Thymus (tissue), 11 donors: ENCODE measurements at regions not wholly inside any gene's neighbourhood (a gene's known extent, or its start where the extent isn't known, plus 50 kb on each side); places are given as distances from the start of the nearest gene placed in this dataset.

Experiments
- DNase-seq, 9 donors: peaks; one replicate each; pipeline ENCODE4 v3.0.0-alpha.2; 2013; ENCODE audit warnings: low spot score in 9 of 9, low read depth in 6 of 9, missing footprints in 1 of 9
- H3K27ac ChIP-seq, 2 donors: one replicate each; pipeline ENCODE4 v1.5.1; 2013; ENCODE audit warnings: control low read depth in 1 of 2, low read depth in 1 of 2, low read length in 1 of 2, mild to moderate bottlenecking in 1 of 2, moderate library complexity in 1 of 2
- H3K27me3 ChIP-seq, 2 donors: one replicate each; pipeline ENCODE4 v1.5.1; 2013; ENCODE audit warnings: low read length in 1 of 2; ENCODE audit not compliant: control insufficient read depth in 2 of 2, insufficient read depth in 1 of 2
- H3K36me3 ChIP-seq, 2 donors: one replicate each; pipeline ENCODE4 v1.5.1; 2013; ENCODE audit warnings: low read length in 1 of 2, mild to moderate bottlenecking in 1 of 2, moderate library complexity in 1 of 2; ENCODE audit not compliant: control insufficient read depth in 2 of 2, insufficient read depth in 2 of 2
- H3K4me1 ChIP-seq, 2 donors: one replicate each; pipeline ENCODE4 v1.5.1; 2013; ENCODE audit warnings: low read length in 2 of 2; ENCODE audit not compliant: control insufficient read depth in 2 of 2, insufficient read depth in 2 of 2
- H3K4me3 ChIP-seq, 2 donors: one replicate each; pipeline ENCODE4 v1.5.1; 2013; ENCODE audit warnings: low read length in 2 of 2, control low read depth in 1 of 2, mild to moderate bottlenecking in 1 of 2
- H3K9me3 ChIP-seq, 2 donors: one replicate each; pipeline ENCODE4 v1.5.1; 2013; ENCODE audit warnings: low read length in 1 of 2, mild to moderate bottlenecking in 1 of 2; ENCODE audit not compliant: control insufficient read depth in 2 of 2, insufficient read depth in 1 of 2
- WGBS: extraction: QIAGEN DNeasy Blood & Tissue Kit; methylation state at CpG from one replicate; pipeline ENCODE4 v1.1.7; 2013; 5-methylcytosine and 5-hydroxymethylcytosine counted together
- donor health status: healthy.

GRCh38 chr5:105158526-105158925 lies 1595.9 kb upstream of the NUDT12 start:
- no peaks in the 10 kb centered on the region for H3K9me3 ChIP-seq
- WGBS: 71% methylated on average over 4 of the region's 4 CpGs
- no peaks in the 10 kb centered on the region for H3K27me3 ChIP-seq
- no peak for DNase-seq
- no peaks in the 10 kb centered on the region for H3K36me3 ChIP-seq
- no peak overlapping the region for H3K4me3 ChIP-seq
- H3K4me1 ChIP-seq: no peaks in the 10 kb centered on the region
- no peak overlapping the region for H3K27ac ChIP-seq

GRCh38 chr5:105150323-105150722 lies 1587.7 kb upstream of the NUDT12 start:
- Histone ChIP-seq H3K4me1 (no peaks in the 10 kb centered on the region), H3K36me3 (no peaks in the 10 kb centered on the region), H3K27ac (no peak overlapping the region), H3K4me3 (no peak overlapping the region), H3K9me3 (peaks cover 0 to 3% of the 10 kb centered on the region in 2 donors), H3K27me3 (no peaks in the 10 kb centered on the region)
- DNase-seq: no peak
- 92% methylated on average over 3 of the region's 3 CpGs for WGBS

GRCh38 chr5:105146867-105147266 lies 1584.3 kb upstream of the NUDT12 start:
- Histone ChIP-seq H3K27ac (no peak overlapping the region), H3K4me1 (no peaks in the 10 kb centered on the region), H3K36me3 (no peaks in the 10 kb centered on the region), H3K9me3 (peaks cover 0 to 3% of the 10 kb centered on the region in 2 donors), H3K4me3 (no peak overlapping the region), H3K27me3 (no peaks in the 10 kb centered on the region)
- no peak for DNase-seq
- 79% methylated on average over 2 of the region's 2 CpGs for WGBS

- no peak for DNase-seq
- Histone ChIP-seq H3K36me3 (no peaks in the 10 kb centered on the region), H3K27me3 (no peaks in the 10 kb centered on the region), H3K4me1 (no peaks in the 10 kb centered on the region), H3K9me3 (peaks cover 0 to 3% of the 10 kb centered on the region in 2 donors), H3K27ac (no peak overlapping the region), H3K4me3 (no peak overlapping the region)
- 98% methylated on average over 8 of the region's 8 CpGs for WGBS
Observed at GRCh38 chr5:105145152-105145551, 1582.6 kb upstream of the NUDT12 start.

- no peak overlapping the region for H3K27ac ChIP-seq
- no peak for DNase-seq
- no peaks in the 10 kb centered on the region for H3K36me3 ChIP-seq
- H3K27me3 ChIP-seq: no peaks in the 10 kb centered on the region
- no peak overlapping the region for H3K4me3 ChIP-seq
- peaks cover 0 to 2% of the 10 kb centered on the region in 2 donors for H3K9me3 ChIP-seq
- no peaks in the 10 kb centered on the region for H3K4me1 ChIP-seq
Observed at GRCh38 chr5:105134328-105134727, 1571.7 kb upstream of the NUDT12 start.

GRCh38 chr5:105133087-105133486 lies 1570.5 kb upstream of the NUDT12 start:
- 94% methylated on average over 3 of the region's 3 CpGs for WGBS
- Histone ChIP-seq H3K27ac (no peak overlapping the region), H3K9me3 (peaks cover 0 to 2% of the 10 kb centered on the region in 2 donors), H3K27me3 (no peaks in the 10 kb centered on the region), H3K4me1 (no peaks in the 10 kb centered on the region), H3K4me3 (no peak overlapping the region), H3K36me3 (no peaks in the 10 kb centered on the region)
- no peak for DNase-seq

- DNase-seq: no peak
- Histone ChIP-seq H3K9me3 (peaks cover 0 to 2% of the 10 kb centered on the region in 2 donors), H3K27ac (no peak overlapping the region), H3K27me3 (no peaks in the 10 kb centered on the region), H3K4me3 (no peak overlapping the region), H3K4me1 (no peaks in the 10 kb centered on the region), H3K36me3 (no peaks in the 10 kb centered on the region)
- WGBS: 93% methylated on average over 1 of the region's 1 CpG
Observed at GRCh38 chr5:105132581-105132980, 1570.0 kb upstream of the NUDT12 start.

GRCh38 chr5:105131045-105131444 lies 1568.5 kb upstream of the NUDT12 start:
- Histone ChIP-seq H3K9me3 (peaks cover 0 to 2% of the 10 kb centered on the region in 2 donors), H3K4me1 (no peaks in the 10 kb centered on the region), H3K27me3 (no peaks in the 10 kb centered on the region), H3K36me3 (no peaks in the 10 kb centered on the region), H3K27ac (no peak overlapping the region), H3K4me3 (no peak overlapping the region)
- no peak for DNase-seq
- whole genome bisulfite sequencing: 97% methylated on average over 3 of the region's 3 CpGs

- H3K27ac ChIP-seq: no peak overlapping the region
- no peaks in the 10 kb centered on the region for H3K4me1 ChIP-seq
- WGBS: 72% methylated on average over 2 of the region's 2 CpGs
- no peaks in the 10 kb centered on the region for H3K36me3 ChIP-seq
- no peaks in the 10 kb centered on the region for H3K9me3 ChIP-seq
- peak in 2 of 9 donors; percentile 1 to 5 for DNase-seq
- no peak overlapping the region for H3K4me3 ChIP-seq
- H3K27me3 ChIP-seq: no peaks in the 10 kb centered on the region
Observed at GRCh38 chr5:105101577-105101976, 1539.0 kb upstream of the NUDT12 start.

GRCh38 chr5:105088961-105089360 lies 1526.4 kb upstream of the NUDT12 start:
- 47% methylated on average over 2 of the region's 2 CpGs for WGBS
- H3K9me3 ChIP-seq: peaks cover 2 to 9% of the 10 kb centered on the region in 2 donors
- H3K4me3 ChIP-seq: no peak overlapping the region
- H3K4me1 ChIP-seq: no peaks in the 10 kb centered on the region
- H3K27me3 ChIP-seq: no peaks in the 10 kb centered on the region
- no peak for DNase-seq
- H3K27ac ChIP-seq: no peak overlapping the region
- H3K36me3 ChIP-seq: no peaks in the 10 kb centered on the region
